CD4-positive, alpha-beta T cell treated with Interferon alpha-2 for 1 hour (primary cell): ENCODE measurements at regions not wholly inside any gene's neighbourhood (a gene's known extent, or its start where the extent isn't known, plus 50 kb on each side); places are given as distances from the start of the nearest gene placed in this dataset.

ENCODE experiments used
- DNase-seq, 2 donors: peaks; one replicate each; pipeline ENCODE4 v3.0.0-alpha.2; 2020 to 2022

DNA sequence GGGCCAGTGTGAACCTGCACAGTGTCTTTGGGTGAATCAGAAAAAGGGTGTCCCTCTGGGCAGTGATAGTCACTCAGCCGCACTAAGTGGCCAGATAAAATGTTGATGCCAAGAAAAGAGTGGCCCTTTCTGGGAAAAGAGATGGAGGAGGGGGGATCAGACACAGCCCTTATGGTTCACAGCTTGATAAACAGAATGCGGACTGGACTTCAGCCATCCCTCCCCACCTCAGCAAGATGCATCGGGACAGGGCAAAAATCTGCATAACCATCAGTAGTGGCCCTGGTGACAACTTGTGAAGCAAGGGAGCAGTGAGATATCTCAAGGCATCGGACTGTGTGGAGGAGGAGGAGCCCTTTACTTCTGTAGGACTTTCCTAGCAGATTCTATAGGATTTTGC is 353.8 kb upstream of the PLXNA2 start:
- no peak for DNase-seq

DNA sequence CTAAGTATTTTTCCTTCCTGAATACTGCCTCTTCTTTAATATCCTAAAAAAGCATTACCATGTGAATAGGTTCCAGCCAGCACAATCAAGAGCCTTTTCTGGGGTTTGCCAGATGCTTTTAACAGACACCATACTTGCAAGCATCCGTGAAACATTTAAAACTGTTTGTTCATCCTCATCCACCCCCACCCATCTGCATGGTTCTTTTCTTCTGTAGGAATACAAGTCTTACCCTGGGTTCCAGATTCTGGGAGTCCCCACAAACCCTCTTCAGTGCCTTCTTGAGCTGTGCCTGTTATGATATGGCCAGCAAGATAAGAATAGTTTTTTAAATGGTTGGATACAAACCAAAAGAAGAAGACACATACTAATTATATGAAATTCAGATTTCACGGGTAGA is 354.9 kb upstream of the PLXNA2 start:
- no peak for DNase-seq

DNA sequence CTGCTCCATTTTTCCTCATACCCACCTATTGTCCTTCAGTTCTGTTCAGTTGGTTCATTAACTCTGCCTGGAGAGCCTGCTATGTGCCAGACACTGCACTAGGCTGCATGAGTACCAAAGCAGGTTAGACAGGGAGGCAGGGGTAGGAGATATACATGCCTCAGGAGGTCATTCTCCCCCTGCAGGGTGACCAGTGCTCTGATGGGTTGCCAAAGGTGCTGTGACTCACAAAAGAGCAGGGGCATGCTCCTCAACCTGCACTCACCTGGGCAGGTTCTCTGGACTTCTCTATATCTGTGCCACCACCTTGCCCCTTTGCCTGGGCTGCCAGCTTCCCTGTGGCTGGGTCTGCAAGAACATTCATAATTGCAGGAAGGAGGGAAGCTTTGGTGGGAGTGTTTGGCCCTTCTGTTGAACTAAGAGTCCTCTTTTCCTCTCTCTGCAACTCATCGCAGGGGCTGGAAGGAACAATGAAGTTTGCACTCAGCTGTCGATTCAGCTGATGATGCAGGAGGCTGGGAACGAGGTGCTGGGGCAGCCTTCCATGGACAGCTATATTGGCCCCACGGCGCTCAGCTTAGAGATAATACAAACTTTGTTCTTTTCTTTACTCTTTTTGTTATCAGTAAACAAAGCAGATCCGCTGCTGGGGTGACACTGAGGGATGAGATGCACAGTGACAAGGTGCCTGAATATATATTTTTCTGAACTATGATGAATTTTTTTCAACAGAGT is 356.4 kb upstream of the PLXNA2 start:
- DNase-seq = no peak

DNA sequence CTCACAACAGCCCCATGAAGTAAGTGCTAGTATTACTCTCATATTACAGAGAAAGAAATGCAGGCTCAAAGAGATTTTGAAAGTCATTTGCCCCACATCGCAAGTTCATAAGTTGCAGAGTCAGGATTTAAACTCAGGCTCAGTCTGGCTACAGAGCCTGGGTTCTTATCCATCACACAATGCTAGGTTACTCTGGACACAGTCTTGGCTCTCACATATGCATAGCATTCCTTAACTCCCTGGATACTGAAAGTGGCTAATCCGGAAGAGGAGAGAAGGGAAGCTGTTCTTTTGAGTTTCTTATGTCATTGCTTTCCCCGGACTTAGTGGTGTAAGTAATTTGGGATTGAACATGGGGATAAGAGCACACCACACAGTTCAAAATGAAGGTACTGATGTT is 357.4 kb upstream of the PLXNA2 start:
- DNase-seq = no peak

DNA sequence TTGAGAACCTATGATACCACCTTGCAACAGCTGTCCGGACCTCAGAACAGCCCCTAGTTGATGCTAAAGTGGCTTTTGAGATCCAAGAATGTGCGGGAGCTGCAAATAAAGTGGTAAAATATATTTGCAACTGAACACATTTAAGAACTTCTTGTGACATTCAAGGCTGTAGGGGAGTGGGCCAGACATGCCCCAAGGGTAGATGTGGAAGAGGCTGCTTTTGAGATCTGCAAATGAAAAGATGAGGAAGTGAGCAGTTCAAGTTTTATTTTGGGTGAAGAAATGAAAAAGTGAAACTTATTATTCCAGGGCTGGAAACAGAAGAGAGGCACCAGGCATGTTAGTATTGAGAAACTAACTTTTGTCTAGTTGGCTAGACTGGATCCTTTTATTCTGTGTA is 359.5 kb upstream of the PLXNA2 start:
- DNase-seq = no peak

DNA sequence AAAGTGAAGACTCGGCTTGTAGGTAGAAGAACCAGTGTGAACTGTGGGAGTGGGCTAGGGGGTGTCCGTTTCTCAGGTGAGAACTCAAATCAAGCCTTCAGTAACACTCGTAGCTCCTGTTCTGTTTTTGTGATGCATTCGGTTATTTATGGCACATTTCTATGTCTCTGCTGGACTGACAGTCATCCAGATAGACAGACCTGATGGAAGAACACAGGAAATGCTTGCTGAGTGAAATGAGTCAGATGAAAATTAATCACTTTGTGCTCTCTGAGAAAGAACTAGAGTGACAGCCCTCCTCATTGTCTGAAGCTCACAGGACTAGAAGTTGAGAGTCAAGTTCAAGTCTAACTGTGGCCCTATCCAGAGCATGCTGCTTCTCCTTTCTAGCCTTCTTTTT is 360.1 kb upstream of the PLXNA2 start:
- no peak for DNase-seq

DNA sequence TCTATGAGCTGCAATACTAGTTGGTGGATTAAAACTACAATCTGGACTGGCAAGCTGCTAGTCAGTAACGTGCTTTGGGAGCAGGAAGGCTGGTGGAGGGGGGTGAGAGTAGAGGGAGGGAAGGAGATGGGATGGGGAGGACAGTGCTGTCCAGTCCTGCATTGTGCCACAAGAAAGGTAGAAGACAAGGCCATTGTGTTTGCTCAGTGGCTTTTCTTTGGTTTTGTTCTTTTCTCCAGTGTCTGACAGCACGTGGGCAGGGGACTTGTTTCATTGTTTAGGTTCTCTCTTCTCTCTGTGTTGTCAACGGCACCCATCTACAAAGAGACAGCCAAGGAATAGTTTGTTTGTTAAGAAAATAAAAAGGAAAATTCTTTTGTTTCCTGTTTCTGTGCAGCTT is 362.8 kb upstream of the PLXNA2 start:
- no peak for DNase-seq

DNA sequence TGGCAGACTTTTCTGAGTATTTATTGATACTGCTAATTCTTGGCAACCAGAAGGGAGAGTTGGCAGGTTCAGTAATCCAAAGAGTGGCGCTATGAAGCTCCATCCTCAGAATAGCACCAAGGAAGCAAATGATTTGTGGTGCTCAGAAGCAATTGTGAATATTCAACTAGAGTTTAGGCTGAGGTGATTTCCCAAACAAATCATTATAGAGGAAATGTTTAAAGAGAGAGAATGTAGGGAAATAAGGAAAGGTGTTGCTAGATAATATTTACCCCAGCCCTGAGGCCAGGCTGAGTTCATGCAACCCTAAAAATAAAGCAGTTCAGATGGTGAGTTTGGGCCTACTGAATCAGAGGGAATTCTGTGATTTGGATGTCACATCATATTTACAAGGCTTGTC is 363.4 kb upstream of the PLXNA2 start:
- DNase-seq = no peak

DNA sequence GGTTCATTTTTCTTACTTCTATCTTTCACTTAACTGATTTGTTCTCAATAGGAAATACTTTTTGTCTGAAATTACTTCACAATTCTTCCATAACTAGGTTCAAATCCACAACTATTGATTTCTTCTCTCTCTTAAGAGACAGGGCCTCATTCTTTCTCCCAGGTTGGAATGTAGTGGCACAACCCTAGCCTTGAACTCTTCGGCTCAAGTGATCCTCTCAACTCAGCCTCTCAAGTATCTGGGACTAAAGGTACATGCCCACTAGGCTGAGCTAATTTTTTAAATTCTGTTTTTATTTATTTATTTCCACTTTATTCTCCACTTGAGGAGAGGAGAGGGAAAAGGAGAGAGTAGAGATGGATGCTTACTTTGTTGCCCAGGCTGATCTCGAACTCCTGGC is 370.4 kb upstream of the PLXNA2 start:
- DNase-seq = no peak

DNA sequence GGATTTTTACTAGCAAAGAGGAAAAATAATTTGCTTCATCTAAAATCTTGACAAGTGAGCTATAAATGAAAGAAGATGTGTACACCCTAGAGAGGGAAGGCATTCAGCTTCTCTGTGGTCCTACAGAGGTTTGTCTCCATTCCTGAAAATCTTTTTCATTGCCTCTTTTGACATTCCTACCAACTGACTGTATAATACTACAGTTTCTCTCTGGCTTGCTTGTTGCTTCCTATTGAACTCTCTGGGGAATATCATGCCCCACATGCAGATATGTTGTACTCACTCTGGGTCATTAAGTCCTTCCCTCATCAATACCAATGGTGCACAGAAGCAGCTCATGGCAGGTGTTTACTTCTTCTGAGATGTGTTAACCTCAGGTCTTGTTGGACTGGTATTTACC is 371.2 kb upstream of the PLXNA2 start:
- no peak for DNase-seq

DNA sequence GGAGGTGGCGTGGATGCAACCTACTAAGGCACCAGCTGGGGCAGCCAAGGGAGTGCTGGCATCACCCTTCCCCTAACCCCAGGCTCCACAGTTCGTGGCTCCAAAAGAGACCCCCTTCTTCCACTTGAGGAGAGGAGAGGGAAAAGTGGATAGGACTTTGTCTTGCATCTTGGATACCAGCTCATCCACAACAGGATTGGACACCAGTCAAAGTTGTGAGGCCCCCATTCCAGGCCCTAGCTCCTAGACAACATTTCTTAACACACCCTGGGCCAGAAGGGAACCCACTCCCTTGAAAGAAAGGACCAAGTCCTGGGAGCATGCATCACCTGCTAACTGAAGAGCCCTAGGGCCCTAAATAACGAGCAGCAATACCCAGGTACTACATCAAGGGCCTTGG is 372.6 kb upstream of the PLXNA2 start:
- no peak for DNase-seq

DNA sequence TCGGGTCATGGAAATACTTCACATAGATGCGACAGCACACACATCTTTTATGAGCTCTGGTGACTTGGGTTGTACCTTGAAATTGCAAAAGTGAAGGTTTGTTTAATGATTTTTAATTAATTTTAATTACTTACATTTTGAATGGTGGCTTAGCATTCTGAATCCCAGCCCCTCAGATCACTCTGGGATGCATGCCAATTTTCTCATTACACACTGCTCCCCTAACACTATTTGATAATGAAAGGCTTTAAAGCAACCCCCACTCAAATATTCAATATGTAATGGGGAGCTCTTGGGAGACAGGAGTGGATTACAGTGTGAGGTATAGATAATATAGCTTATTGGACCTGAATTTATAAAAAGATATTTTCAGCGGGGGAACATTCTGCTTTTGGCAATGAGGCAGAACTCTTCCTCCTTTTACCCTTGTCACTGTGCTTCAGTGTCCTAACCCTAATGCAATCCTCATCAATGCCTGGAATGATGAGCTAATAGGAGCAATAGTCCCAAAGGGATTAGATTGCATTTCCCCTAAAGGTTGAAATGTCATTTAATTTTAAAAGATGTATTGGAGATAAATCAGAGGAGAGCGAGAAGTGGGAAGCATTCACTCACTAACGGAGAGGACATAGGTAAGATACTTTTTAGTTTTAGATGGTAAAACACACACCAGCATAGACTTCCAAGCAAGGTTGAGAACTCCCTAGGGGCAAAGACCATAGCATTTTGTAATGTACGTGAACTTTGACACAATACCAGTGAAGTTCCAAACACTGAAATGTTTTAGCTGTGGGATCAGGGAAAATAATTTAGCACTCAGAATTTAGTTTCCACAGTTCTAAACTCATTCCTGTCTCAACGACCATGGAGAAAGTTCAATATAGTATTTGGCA is 384.1 kb upstream of the PLXNA2 start:
- DNase-seq = no peak

DNA sequence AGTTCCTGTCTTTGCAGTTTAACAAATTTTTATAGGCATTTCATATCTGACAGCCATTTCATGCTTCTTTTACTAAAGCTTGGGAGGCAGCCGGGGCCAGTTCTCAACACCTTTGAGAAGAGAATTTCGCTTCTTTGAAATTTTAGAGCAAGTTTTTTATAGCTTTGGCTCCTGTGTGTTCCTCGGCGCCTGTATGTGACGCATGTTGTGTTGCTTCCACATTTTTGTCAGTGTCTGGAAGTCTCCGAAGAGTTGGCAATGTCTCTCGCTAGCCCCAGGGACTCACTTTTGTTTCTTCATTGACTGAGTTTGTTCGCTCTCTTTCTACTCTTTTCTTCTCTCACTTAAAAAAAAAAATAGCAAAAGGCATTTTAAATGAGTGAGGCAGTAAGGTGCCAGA is 386.9 kb upstream of the PLXNA2 start:
- no peak for DNase-seq

DNA sequence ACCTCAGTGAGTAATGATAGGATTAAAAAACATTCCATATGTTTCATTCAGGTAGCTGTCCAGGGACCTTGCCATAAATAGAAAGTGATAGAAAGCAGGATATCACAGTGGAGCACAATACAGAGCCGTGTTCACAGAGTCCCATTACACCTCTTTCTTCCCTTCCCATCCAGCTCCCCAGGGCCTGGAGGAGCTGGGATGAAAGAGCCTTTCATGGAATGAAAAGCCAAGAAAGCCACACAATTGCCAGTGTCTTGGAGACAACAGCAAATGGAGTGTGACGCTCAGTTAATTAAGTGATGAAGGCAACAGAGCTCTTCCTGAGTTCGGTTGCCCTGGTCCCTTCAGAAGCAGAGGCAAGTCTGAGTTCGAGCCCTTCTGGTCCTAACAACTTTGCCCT is 387.3 kb upstream of the PLXNA2 start:
- no peak for DNase-seq

DNA sequence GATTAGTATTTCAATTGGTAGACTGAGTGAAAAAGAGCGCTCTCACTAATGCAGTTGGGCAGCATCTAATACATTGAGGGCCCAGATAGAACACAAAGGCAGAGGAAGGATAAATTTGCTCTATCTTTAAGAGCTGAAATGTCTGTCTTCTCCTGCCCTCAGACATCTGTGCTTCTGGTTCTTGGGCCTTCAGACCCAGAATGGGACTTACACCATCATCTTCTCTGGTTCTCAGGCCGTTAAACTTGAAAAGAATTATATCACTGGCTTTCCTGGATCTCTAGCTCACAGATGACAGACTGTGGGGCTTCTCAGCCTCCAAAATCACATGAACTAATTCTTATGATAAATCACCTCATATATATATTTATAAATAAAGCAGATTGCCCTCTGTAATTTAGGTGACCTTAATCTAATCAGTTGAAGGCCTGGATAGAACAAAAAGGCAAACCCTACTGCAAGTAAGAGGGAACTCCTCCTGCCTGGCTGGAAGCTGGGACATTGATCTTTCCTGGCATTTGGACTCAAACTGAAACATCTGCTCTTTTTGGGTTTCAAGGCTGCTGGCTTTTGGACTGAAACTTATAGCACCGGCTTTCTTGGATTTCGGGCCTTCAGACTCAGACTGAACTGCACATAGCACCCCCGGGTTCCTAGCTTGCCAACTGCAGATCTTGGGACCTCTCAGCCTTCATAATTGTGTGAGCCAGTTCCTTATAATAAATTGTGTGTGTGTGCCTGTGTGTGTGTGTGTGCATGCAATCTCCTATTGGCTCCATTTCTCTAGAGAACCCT is 390.4 kb upstream of the PLXNA2 start:
- DNase-seq = no peak

DNA sequence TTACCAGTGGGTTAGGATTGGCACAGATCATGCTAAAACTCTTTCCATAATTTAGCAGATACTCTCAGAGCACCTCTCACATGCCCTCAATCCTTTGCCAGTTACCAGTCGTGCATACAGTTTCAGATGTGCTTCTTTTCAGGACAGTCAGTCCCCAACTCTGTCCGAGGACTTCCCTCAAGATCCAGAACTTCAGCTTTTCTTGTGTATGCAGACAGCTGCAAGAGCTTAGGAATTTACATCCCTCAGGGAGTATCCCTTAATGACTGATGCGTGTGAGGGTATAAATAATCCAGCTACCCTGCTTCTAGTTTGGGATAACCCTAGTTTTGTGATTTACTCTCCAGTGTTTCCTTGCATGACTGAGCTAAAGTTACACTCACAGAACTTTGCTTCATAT is 393.0 kb upstream of the PLXNA2 start:
- no peak for DNase-seq

DNA sequence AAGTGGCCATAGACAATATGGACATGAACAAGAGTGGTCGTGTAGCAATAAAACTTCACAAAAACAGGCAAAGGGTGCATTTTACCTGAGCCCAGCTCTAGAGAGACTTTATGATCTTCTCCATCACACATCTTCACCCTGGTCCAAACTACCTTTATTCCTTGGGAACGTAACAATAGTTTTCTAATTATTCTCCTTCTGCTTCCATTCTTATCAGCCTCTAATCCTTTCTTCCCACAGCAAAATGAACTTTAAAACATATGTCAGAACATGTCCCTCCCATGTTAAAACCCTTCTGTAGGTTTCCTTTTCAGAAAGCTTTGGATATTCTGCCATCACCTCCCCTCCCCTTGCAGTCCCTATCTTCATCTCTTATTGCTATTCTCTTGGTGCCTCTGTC is 395.2 kb upstream of the PLXNA2 start:
- no peak for DNase-seq

DNA sequence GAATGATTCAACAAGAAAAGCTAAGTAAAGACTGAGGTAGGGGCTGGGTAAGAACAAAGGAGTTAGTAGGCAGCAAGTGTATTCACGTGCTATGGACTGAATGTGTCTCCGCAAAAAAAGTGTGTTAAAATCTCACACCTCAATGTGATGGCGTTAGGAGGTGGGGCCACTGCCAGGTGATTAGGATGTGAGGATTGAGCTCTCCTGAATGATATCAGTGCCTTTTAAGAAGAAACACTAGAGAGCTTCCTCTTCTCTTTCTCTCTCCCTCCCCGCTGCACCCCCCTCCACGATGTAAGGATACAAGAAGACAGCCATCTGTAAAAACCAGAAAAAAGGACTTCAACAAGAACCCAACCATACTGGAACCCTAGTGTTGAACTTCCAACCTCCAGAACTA is 396.1 kb upstream of the PLXNA2 start:
- no peak for DNase-seq

DNA sequence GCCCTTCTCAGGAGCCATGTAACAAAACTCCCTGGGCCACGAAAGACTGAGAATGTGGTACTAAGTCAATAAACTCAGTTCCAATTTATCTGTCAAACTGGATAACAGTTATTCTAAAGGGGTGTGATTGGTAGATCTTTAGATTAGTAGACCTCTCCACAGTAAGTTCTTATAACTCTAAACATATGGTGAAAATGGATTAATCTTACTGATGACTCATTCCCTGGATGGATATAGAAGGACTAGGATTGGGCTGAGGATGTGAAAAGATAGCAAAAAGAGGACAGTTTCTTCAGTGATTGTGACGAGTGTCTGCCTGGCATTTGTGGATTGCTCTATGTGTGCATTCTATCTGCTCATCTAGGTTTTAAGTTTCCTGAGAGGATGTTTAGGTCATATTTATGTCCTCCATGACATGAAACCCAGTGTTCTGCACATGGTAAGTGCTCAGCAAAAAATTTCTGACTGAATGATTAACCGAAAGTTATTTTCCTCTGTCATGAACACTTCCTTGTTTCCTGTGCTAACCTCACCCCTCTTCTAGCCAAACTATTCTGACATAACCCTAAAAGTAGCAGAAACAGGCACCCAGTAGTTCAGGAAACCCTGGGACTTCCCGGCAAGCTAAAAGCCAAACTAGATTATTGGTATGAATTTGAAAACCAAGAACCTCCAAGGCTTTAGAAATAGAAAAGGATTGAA is 397.5 kb upstream of the PLXNA2 start:
- DNase-seq = no peak

DNA sequence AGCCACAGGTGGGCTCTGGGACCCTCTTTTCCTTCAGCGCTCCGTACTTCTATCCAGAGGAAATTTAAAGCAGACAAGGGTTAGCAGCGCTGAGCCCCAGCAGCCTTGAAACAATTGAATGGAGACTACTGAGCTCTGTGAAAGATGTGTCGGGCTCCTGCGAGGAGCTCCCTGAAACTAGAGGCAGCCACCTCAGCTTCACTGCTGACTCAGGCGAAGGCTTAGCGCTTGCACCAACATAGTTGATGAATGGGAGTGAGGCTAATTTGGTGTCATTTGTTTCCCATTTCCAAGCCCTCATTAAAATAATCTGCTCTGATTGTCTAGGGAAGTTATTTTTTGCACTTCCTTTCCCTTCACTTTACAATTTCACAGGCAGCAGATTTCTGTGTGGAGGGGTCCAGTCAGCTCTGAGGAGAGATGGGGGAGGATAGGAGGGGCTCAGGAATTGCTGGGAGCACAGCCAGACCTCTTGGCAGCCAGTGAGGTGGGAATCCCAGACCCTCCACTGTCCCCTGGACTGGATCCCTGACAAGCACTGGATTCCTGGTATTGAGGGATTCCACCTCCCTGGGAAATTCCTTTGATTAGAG is 398.9 kb upstream of the PLXNA2 start:
- no peak for DNase-seq

DNA sequence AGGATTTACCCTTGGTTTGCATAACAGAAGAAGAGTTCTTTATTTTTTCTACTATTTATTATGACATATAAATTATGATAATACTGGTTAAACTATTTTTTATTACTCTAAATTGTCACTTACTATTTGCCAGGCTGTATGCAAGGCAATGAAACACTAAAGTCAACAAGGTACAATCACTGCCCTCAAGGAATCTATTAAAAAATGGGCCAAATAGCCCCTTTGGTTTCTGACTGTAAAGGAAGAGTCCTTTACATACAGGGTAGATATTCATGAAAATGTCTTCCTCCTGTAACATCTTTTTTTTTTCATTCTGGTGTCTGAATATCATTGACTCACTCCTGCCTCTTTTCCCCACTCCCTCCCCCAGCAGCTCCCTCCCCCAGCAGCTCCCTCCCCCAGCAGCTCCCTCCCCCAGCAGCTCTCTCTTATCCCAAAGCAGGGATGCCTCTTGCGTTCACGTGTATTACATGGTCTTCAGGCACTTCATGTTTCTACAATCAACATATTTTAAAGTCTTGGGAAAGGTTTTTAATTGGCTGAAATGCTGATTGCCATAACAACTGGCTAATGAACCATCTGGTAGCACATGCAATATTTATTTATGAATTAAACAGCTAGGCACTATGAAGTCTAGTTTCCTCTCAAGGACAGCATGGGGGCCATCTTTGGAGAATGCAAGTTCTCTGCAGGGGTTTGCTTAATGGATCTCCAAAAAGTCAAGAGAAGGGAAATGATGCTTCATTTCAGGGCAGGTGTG is 400.4 kb upstream of the PLXNA2 start:
- no peak for DNase-seq

DNA sequence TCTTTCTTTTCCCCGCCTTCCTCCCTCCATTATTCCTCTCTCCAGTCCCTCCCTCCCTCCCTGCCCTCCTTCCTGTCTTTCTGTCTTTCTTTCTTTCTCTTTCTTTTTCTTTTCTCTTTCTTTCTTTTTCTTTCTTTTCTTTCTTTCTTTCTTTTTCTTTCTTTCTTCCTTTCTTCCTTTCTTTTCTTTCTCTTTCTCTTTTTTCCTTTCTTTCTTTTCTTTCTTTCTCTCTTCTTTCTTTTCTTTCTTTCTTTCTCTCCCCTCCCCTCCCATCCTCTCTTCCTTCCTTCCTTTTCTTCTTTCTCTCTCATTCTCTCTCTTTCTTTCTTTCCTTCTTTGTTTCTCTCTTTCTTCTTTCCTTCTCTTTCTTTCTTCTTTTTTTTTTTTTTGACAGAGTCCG is 402.2 kb upstream of the PLXNA2 start:
- DNase-seq = no peak
